ENCODE measurements at regions not wholly inside any gene's neighbourhood (a gene's known extent, or its start where the extent isn't known, plus 50 kb on each side); places are given as distances from the start of the nearest gene placed in this dataset.

GRCh38 chr10:2665772-2666171 lies 401.6 kb upstream of the PFKP start:
- H3K27ac ChIP-seq (ENCODE audit: low read depth, low read length): no peak overlapping the region
- no peaks in the 10 kb centered on the region for H3K27me3 ChIP-seq (ENCODE audit: insufficient read depth, low read length)
- H3K4me1 ChIP-seq (ENCODE audit: insufficient read depth, low read length): peaks cover 5% of the 10 kb centered on the region; the same call in 1 of the 2 replicates
- H3K9me3 ChIP-seq (ENCODE audit: insufficient read depth, low read depth, low read length): peaks cover 12% of the 10 kb centered on the region; the same call in 1 of the 2 replicates
- no peak overlapping the region for H3K4me3 ChIP-seq (ENCODE audit: low read length)
- H3K36me3 ChIP-seq (ENCODE audit: insufficient read depth, low read length): no peaks in the 10 kb centered on the region
- H3K9ac ChIP-seq (ENCODE audit: low read depth, low read length): no peak overlapping the region

GRCh38 chr10:2660276-2660675 lies 407.1 kb upstream of the PFKP start:
- WGBS: 83% methylated on average over 10 of the region's 10 CpGs
- no peaks in the 10 kb centered on the region for H3K4me1 ChIP-seq (ENCODE audit: insufficient read depth, low read length)
- H3K36me3 ChIP-seq (ENCODE audit: insufficient read depth, low read length): no peaks in the 10 kb centered on the region
- no peak overlapping the region for H3K9ac ChIP-seq (ENCODE audit: low read depth, low read length)
- H3K27me3 ChIP-seq (ENCODE audit: insufficient read depth, low read length): no peaks in the 10 kb centered on the region
- no peak overlapping the region for H3K4me3 ChIP-seq (ENCODE audit: low read length)
- H3K9me3 ChIP-seq (ENCODE audit: insufficient read depth, low read depth, low read length): no peaks in the 10 kb centered on the region
- no peak overlapping the region for H3K27ac ChIP-seq (ENCODE audit: low read depth, low read length)

- 90% methylated on average over 6 of the region's 8 CpGs for WGBS
Observed at GRCh38 chr10:2659660-2660209, 407.6 kb upstream of the PFKP start.

GRCh38 chr10:2658780-2659179 lies 408.6 kb upstream of the PFKP start:
- no peaks in the 10 kb centered on the region for H3K9me3 ChIP-seq (ENCODE audit: insufficient read depth, low read depth, low read length)
- 93% methylated on average over 4 of the region's 4 CpGs for WGBS
- H3K36me3 ChIP-seq (ENCODE audit: insufficient read depth, low read length): no peaks in the 10 kb centered on the region
- H3K27ac ChIP-seq (ENCODE audit: low read depth, low read length): no peak overlapping the region
- H3K4me3 ChIP-seq (ENCODE audit: low read length): no peak overlapping the region
- H3K27me3 ChIP-seq (ENCODE audit: insufficient read depth, low read length): no peaks in the 10 kb centered on the region
- no peaks in the 10 kb centered on the region for H3K4me1 ChIP-seq (ENCODE audit: insufficient read depth, low read length)
- no peak overlapping the region for H3K9ac ChIP-seq (ENCODE audit: low read depth, low read length)

More at GRCh38 chr10:2659660-2660209, 407.6 kb upstream of the PFKP start:
- Histone ChIP-seq H3K27me3 (ENCODE audit: insufficient read depth, low read length) (no peaks in the 10 kb centered on the region), H3K9me3 (ENCODE audit: insufficient read depth, low read depth, low read length) (no peaks in the 10 kb centered on the region), H3K4me1 (ENCODE audit: insufficient read depth, low read length) (no peaks in the 10 kb centered on the region), H3K4me3 (ENCODE audit: low read length) (no peak overlapping the region), H3K27ac (ENCODE audit: low read depth, low read length) (no peak overlapping the region), H3K9ac (ENCODE audit: low read depth, low read length) (no peak overlapping the region), H3K36me3 (ENCODE audit: insufficient read depth, low read length) (no peaks in the 10 kb centered on the region)

GRCh38 chr10:2650328-2650727 lies 417.0 kb upstream of the PFKP start:
- Histone ChIP-seq H3K27me3 (ENCODE audit: insufficient read depth, low read length) (no peaks in the 10 kb centered on the region), H3K4me3 (ENCODE audit: low read length) (no peak overlapping the region), H3K4me1 (ENCODE audit: insufficient read depth, low read length) (peaks cover 5% of the 10 kb centered on the region; the same call in 1 of the 2 replicates), H3K9ac (ENCODE audit: low read depth, low read length) (no peak overlapping the region), H3K27ac (ENCODE audit: low read depth, low read length) (no peak overlapping the region), H3K9me3 (ENCODE audit: insufficient read depth, low read depth, low read length) (no peaks in the 10 kb centered on the region), H3K36me3 (ENCODE audit: insufficient read depth, low read length) (no peaks in the 10 kb centered on the region)
- 97% methylated on average over 3 of the region's 4 CpGs for WGBS

GRCh38 chr10:2641028-2641427 lies 426.3 kb upstream of the PFKP start:
- Histone ChIP-seq H3K27ac (ENCODE audit: low read depth, low read length) (no peak overlapping the region), H3K9me3 (ENCODE audit: insufficient read depth, low read depth, low read length) (no peaks in the 10 kb centered on the region), H3K4me1 (ENCODE audit: insufficient read depth, low read length) (peaks cover 4% of the 10 kb centered on the region; the same call in 1 of the 2 replicates), H3K36me3 (ENCODE audit: insufficient read depth, low read length) (no peaks in the 10 kb centered on the region), H3K27me3 (ENCODE audit: insufficient read depth, low read length) (no peaks in the 10 kb centered on the region), H3K4me3 (ENCODE audit: low read length) (no peak overlapping the region), H3K9ac (ENCODE audit: low read depth, low read length) (no peak overlapping the region)
- 100% methylated on average over 1 of the region's 4 CpGs for WGBS

GRCh38 chr10:2633630-2634029 lies 433.7 kb upstream of the PFKP start:
- H3K27ac ChIP-seq (ENCODE audit: low read depth, low read length): no peak overlapping the region
- no peaks in the 10 kb centered on the region for H3K9me3 ChIP-seq (ENCODE audit: insufficient read depth, low read depth, low read length)
- no peak overlapping the region for H3K9ac ChIP-seq (ENCODE audit: low read depth, low read length)
- no peak overlapping the region for H3K4me3 ChIP-seq (ENCODE audit: low read length)
- no peaks in the 10 kb centered on the region for H3K36me3 ChIP-seq (ENCODE audit: insufficient read depth, low read length)
- no peaks in the 10 kb centered on the region for H3K4me1 ChIP-seq (ENCODE audit: insufficient read depth, low read length)
- WGBS: 88% methylated on average over 6 of the region's 6 CpGs
- no peaks in the 10 kb centered on the region for H3K27me3 ChIP-seq (ENCODE audit: insufficient read depth, low read length)

- no peak overlapping the region for H3K9ac ChIP-seq (ENCODE audit: low read depth, low read length)
- H3K36me3 ChIP-seq (ENCODE audit: insufficient read depth, low read length): no peaks in the 10 kb centered on the region
- peaks cover 10% of the 10 kb centered on the region for H3K4me1 ChIP-seq (ENCODE audit: insufficient read depth, low read length)
- H3K27me3 ChIP-seq (ENCODE audit: insufficient read depth, low read length): no peaks in the 10 kb centered on the region
- no peaks in the 10 kb centered on the region for H3K9me3 ChIP-seq (ENCODE audit: insufficient read depth, low read depth, low read length)
- WGBS: 91% methylated on average over 10 of the region's 11 CpGs
- H3K27ac ChIP-seq (ENCODE audit: low read depth, low read length): no peak overlapping the region
- no peak overlapping the region for H3K4me3 ChIP-seq (ENCODE audit: low read length)
Observed at GRCh38 chr10:2631557-2632205, 435.7 kb upstream of the PFKP start.

- H3K27ac ChIP-seq (ENCODE audit: low read depth, low read length): no peak overlapping the region
- H3K4me3 ChIP-seq (ENCODE audit: low read length): no peak overlapping the region
- 93% methylated on average over 6 of the region's 6 CpGs for WGBS
- H3K9me3 ChIP-seq (ENCODE audit: insufficient read depth, low read depth, low read length): no peaks in the 10 kb centered on the region
- H3K9ac ChIP-seq (ENCODE audit: low read depth, low read length): no peak overlapping the region
- H3K36me3 ChIP-seq (ENCODE audit: insufficient read depth, low read length): no peaks in the 10 kb centered on the region
- no peaks in the 10 kb centered on the region for H3K27me3 ChIP-seq (ENCODE audit: insufficient read depth, low read length)
- H3K4me1 ChIP-seq (ENCODE audit: insufficient read depth, low read length): peaks cover 12% of the 10 kb centered on the region
Observed at GRCh38 chr10:2628705-2629104, 438.6 kb upstream of the PFKP start.

- H3K27ac ChIP-seq (ENCODE audit: low read depth, low read length): no peak overlapping the region
- H3K36me3 ChIP-seq (ENCODE audit: insufficient read depth, low read length): no peaks in the 10 kb centered on the region
- no peak overlapping the region for H3K9ac ChIP-seq (ENCODE audit: low read depth, low read length)
- H3K4me1 ChIP-seq (ENCODE audit: insufficient read depth, low read length): peaks cover 12% of the 10 kb centered on the region
- H3K27me3 ChIP-seq (ENCODE audit: insufficient read depth, low read length): no peaks in the 10 kb centered on the region
- no peak overlapping the region for H3K4me3 ChIP-seq (ENCODE audit: low read length)
- no CpG with 5 or more reads among the region's 1 CpG for WGBS
- H3K9me3 ChIP-seq (ENCODE audit: insufficient read depth, low read depth, low read length): no peaks in the 10 kb centered on the region
Observed at GRCh38 chr10:2627969-2628368, 439.4 kb upstream of the PFKP start.

- no peaks in the 10 kb centered on the region for H3K9me3 ChIP-seq (ENCODE audit: insufficient read depth, low read depth, low read length)
- no peaks in the 10 kb centered on the region for H3K27me3 ChIP-seq (ENCODE audit: insufficient read depth, low read length)
- peaks cover 31% of the 10 kb centered on the region for H3K4me1 ChIP-seq (ENCODE audit: insufficient read depth, low read length)
- no peak overlapping the region for H3K27ac ChIP-seq (ENCODE audit: low read depth, low read length)
- H3K9ac ChIP-seq (ENCODE audit: low read depth, low read length): no peak overlapping the region
- WGBS: 94% methylated on average over 10 of the region's 10 CpGs
- no peaks in the 10 kb centered on the region for H3K36me3 ChIP-seq (ENCODE audit: insufficient read depth, low read length)
- H3K4me3 ChIP-seq (ENCODE audit: low read length): no peak overlapping the region
Observed at GRCh38 chr10:2625094-2625493, 442.3 kb upstream of the PFKP start.

Measured in HUES64 (cell line).